NCI-H524 (cell line): ENCODE measurements at regions not wholly inside any gene's neighbourhood (a gene's known extent, or its start where the extent isn't known, plus 50 kb on each side); places are given as distances from the start of the nearest gene placed in this dataset.
A peak's percentile ranks its signal among the peaks of the same experiment; 100 is the strongest.
"Not testable (repeated sequence)": the region's sequence is repeated elsewhere in the genome, so short reads cannot be mapped to it uniquely, and the experiment has no call there.

Experiments used
- DNase-seq, 2 experiments: peaks; one replicate each; lab custom pipeline; 2025; lab: John Stamatoyannopoulos, UW

- peak in 1 of 2 experiments; percentile 4 for DNase-seq
These were observed 107.3 kb upstream of the SPIN1 start for GRCh38 chr9:88280816-88281382.

- no peak for DNase-seq
These were observed 110.2 kb upstream of the SPIN1 start for GRCh38 chr9:88278036-88278435.

DNA sequence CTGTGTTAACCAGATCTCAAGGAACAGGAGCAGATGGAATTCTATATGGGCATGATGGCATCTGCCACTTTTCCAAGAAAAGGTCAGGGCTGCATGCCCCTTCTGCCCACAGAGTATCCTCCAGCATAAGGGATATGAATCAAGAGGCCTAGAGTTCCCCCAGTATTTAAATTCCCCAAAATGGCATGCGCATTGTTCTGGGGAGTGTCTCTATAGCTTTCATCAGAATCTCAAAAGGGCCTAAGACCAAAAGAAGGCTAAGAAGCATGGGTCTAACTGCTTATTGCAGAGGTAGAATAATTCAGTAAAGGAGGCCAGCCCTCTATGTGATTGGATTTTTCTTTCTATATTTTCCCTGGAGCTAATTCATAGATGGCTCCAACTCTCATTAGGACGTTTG, 114.2 kb upstream of the SPIN1 start:
- DNase-seq, result no peak

GRCh38 chr9:88272986-88273385, 115.3 kb upstream of the SPIN1 start:
- DNase-seq, result no peak

GRCh38 chr9:88270413-88270812, 117.8 kb upstream of the SPIN1 start:
- no peak for DNase-seq

DNA sequence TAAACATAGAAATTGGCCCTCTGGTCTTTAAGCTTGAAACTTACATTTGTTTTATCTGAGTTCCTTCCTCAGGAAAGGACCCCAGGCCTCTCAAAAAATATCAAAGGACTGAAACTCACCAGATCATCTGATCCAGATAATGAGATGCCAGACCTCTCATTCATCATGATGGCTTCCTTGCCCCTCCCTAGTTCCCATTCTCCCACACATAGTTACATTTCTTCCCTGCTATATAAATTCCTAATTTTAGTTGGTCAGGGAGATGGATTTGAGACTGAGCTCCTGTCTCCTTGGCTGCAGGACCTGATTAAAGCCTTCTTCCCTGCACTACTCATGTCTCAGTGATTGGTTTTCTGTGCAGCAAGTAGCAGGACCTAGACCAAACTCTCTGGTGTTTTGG, 119.4 kb upstream of the SPIN1 start:
- DNase-seq, result no peak

DNA sequence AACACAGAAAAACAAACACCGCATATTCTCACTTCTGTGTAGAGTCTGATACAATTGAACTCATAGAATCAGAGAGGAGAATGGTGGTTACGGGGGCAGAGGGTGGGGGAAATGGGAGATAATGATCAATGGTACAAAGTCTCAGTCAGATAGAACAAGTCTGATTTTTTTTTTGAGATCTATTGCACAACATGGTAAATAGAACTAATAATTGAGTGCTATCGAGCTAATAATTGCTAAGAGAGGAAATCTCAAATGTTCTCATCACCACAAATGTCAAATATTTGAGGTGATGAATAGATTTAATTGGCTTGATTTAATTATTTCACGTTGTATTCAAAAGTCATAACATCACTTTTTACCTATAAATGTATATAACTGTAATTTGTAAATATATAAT, 121.0 kb upstream of the SPIN1 start:
- no peak for DNase-seq

- no peak for DNase-seq
These were observed 121.8 kb upstream of the SPIN1 start for GRCh38 chr9:88266416-88266815.

DNA sequence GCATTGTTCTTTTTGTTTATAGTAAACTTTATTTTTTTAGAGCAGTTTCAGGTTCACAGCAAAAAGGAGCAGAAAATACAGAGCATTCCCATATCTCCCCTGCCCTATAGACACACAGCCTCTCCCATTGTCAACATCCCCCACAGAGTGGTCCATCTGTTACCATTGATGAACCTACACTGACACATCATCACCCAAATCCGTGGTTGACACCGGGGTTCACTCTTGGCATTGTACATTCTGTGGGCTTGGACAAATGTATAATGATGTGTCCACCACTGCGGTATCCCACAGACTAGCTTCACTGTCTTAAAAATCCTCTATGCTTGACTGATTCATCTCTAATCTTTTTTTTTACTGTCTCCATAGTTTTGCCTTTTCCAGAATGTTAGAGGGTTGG, 120.7 kb upstream of the SPATA31C2 start:
- no peak for DNase-seq

DNA sequence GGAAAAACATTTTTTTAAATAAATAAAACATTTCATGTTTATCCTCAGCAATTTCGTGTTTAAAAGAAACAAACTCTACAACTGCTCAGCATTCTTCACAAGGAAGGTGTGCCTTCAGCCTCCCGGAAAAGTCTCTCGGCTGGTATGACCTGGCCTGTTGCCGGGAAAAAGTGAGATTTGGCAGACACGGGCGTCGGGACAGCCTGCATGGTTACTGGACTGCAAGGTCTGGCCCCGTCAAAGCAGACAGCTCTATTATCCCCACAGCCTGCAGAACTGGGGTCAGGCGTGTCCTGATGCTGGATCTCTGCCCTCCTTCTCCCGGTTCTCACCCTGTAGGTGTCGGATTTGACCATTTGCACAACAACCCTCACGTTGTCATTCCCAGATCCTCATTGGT, 120.3 kb upstream of the SPATA31C2 start:
- no peak for DNase-seq

GRCh38 chr9:88258024-88258423, 119.7 kb upstream of the SPATA31C2 start:
- no peak for DNase-seq

- DNase-seq, result no peak
These were observed 117.9 kb upstream of the SPATA31C2 start for GRCh38 chr9:88256216-88256615.

DNA sequence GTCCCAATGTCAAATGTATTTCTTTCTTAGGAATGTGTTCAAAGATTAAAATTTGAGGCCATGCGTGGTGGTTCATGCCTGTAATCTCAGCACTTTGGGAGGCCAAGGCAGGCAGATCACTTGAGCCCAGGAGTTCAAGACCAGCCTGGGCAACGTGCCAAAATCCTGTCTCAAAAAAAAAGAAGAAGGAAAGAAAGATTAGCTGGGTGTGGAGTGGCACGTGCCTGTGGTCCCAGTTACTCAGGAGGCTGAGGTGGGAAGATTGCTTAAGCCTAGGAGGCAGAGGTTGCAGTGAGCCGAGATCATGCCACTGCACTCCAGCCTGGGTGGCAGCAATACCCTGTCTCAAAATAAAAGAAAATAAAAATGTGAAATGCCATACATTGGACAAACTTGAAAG, 117.5 kb upstream of the SPATA31C2 start:
- DNase-seq, result not testable (repeated sequence)

- DNase-seq, result no peak
These were observed 113.6 kb upstream of the SPATA31C2 start for GRCh38 chr9:88251903-88252302.

DNA sequence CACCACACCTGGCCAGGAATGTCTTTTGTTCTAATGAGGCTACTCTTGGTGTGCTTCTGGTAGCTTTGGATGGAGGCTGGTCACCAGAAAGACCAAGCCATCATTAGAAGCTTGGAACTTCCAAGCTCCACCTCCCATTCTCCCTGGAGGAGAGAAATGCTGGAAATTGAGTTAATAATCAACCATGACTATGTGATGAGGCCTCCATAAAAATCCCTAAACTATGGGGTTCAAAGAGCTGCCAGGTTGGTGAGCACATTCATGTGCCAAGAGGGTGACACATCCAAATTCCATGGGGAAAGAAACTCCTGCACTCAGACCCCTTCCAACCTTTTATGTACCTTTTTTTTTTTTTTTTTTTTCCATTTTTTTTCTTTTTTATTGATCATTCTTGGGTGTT, 105.5 kb upstream of the SPATA31C2 start:
- no peak for DNase-seq

- DNase-seq, result no peak
These were observed 104.6 kb upstream of the SPATA31C2 start for GRCh38 chr9:88242879-88243278.

- no peak for DNase-seq
These were observed 99.8 kb upstream of the SPATA31C2 start for GRCh38 chr9:88237991-88238571.

DNA sequence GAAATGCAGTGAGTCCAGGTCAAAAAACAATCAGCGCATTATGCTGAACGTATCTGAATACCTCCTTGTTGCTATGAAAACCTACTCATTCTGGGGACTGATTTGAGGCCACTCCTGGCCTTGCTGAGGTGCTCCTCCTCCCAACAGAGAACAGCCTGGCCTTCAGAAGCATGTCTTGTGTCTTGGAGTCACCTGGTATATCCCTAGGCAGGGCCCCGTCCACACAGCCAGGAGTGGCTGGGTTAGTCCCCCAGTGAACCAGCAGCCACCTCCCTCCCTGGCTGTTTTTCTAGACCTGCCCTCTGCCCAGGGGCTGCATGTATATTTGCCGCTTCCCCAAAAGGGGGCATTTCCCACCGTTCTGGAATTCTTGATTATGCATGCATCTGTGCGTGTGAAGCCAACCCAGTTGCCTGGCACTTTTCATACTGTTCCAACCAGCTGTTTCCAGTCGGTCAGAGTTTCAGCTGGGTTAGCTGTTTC, 99.2 kb upstream of the SPATA31C2 start:
- DNase-seq, result no peak

DNA sequence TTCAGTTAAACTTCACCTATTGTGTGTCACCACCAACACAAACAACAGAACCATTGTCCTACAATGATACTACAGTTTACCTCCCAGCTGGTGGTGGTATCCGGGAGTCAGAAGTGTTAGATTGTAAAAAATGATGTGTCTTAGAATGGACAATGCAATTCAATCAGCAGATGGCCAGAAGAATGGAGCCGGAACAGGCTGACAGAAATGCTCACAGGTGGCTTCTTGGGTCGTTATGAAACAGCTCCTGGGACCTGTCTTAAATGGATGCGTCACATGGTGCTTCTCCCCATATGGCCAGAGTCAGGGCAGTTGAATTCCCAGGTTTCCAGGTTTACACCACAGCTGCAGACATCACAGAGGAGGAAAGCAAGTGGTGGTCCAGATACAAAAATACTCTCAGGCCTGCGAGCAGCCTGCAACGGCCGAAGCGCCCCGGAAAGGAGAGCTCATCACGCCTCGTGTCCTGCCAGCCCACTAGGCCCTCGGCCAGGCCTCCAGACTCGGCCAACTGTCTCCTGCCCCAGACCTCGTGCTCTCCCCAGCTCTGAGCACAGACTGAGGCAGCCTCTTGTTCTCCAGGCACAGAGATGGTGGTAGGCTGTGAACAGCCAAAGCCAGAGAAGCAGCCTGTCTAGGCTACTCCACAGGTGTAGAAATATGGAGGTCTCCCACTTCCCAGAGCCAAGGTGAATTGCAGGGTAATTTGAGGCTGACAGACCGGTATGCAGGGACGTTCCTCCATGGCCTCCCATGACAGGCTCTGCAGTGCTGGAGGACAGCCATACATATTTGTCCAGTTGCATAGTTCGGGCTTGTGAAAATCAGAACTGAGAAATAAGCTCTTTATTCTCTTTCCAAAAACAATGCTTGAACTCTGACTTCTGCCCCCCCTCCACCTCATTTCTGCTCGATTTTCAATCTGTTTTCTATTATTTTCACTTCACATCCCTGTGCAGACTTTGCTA, 98.5 kb upstream of the SPATA31C2 start:
- peak in 1 of 2 experiments; percentile 32 for DNase-seq

DNA sequence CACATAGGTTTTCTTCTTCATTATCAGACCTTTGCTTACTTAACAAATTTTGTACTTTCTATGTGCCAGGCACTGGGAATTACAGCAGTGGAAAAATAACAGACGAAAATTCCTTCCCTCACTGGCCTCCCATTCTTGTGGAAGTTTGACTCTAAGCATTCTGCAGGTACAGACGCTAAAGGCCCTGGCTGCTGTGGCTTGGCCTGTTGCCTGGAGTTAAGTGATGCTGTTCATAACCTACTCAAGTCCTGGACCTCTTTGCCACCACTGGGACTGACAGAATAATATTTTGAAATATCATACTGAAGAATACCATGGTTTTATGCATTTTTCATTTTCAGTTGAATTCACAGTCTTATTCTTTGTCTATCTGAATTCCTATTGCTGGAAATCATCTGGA, 97.3 kb upstream of the SPATA31C2 start:
- DNase-seq, result no peak

GRCh38 chr9:88234114-88234513, 95.8 kb upstream of the SPATA31C2 start:
- no peak for DNase-seq

DNA sequence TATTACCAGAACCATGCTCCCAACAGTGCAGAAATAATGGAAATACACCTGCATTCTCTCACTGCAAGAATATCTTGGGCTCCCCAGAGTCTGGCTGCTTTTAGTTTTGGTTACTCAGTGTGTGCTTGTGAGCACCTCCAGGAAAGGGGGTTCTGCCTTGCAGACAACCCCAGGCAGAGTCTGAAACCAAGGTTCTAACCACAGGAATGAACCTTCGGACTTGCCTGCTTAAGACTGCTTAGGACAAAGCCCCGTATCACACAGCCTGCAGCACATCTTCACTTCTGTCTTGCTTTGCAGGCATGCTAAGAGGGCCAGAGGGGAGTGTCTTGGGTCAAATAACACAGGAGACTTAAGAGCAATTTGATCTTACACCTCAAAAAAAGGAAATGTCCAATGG, 94.8 kb upstream of the SPATA31C2 start:
- no peak for DNase-seq

- no peak for DNase-seq
These were observed 92.3 kb upstream of the SPATA31C2 start for GRCh38 chr9:88230612-88231011.
